NCI-H510A treated with DMSO at 0.1 percent for 48 hours (cell line): ENCODE measurements at regions not wholly inside any gene's neighbourhood (a gene's known extent, or its start where the extent isn't known, plus 50 kb on each side); places are given as distances from the start of the nearest gene placed in this dataset.
"Not testable (repeated sequence)": the region's sequence is repeated elsewhere in the genome, so short reads cannot be mapped to it uniquely, and the experiment has no call there.

Source experiments
- DNase-seq: peaks from one replicate; lab custom pipeline; 2025; lab: John Stamatoyannopoulos, UW

DNA sequence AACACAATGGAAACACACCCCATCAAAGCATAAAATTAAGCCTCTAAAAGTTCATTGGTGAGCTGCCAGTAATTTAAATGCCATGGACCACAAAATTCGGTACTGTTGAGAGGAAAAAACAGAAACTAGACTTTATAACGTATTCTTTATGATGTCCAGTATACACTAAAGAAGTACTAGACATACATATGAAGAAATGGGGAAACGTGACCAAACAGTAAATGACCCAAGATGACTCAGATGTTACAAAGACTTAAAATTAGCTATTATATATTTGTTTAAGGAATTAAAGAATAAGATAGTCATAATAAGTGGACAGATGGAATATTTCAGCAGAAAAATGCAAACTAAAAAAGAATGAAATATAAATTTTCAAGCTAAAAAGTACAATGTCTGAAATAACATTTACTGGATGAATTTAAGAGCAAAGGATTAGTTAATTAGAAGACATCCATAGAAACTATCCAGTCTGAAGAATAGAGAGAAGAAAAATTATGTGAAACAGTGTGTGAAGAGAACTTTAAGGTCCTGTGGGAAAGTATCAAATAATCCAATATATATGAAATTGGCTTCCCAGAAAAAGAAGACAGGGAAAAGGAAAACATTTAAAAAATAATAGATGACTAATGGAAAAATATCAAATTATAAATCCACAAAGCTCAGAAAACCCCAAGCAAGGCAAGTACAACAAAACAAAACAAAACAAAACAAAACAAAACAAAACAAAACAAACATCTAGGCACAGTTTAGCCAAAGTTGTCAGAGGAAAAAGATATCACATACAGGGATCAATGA, 69.4 kb downstream of the SAMD9 start:
- no peak for DNase-seq

DNA sequence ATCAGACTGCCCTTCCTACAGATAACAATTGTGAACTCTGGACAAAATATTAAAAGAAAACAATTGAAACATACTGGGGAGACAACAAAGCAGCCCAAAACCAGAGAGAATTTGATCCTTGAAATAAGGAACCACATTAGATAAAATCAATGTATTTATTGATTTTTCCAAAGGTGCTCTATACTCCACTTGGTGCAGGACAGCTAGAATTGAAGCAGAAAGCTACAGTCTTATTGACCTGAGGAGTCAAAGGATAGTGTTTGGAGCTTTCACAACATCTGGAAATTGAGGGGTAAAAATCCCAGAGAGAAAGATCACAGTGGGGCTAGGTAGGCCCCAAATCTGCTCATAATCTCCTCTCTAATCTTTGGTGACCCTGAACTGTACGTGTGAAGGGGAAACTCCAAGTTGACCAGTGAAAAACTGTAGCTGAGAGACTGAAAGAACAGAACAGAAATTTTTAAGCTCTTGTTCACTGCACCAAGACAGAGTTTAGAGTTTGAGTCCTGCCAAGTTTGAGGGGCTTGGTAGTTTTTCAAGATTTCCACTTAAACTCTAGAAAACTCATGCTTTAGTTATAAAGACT, 70.2 kb downstream of the SAMD9 start:
- DNase-seq = no peak

DNA sequence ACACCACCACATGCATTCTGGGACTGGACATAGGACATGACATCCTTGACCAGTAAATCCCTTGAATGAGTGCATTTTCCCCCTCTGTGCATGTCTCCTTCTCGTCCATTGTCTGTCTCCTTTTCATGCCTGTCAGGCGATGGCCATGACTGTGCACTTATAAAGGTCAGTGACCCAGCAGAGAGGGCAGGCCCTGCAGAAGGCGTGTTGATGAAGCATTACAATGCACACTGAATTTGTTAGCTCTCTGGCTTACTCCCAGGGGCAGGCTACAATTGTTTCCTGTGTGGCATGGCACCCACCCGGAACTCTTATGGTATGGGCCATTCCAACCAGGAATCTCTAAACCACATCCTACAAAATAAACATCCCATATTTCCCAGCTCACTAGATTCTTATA, 71.1 kb downstream of the SAMD9 start:
- DNase-seq = no peak

DNA sequence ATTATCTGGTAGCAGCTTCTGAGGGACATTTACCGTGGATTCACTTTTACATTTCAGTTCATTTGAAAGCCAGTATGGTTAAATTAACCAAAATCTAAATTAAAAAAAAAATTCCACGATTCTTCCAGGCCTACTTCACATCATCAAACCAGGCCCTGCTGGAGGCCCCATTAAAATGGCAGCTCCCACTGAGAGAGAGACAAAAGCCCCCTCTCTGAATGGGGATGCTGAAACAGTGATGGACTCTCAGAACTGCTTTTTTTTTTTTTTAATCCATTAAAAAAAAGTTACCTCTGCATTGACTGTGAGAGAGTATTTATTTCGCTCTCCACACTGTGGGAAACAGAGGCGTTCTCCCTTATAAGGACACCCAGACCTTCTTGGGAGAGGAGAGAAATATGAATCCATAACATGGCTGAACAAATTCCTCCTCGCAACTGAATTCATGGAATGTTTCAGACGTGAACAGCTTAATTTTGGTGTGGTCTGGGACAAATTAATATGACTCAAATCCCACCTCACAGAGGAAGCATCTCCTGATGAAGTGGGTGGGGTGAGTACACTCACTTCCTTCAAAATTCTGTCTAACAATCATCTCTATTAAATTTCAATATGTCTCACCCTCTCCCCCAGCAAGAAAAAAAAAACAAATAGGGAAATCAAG, 73.5 kb downstream of the SAMD9 start:
- DNase-seq = no peak

DNA sequence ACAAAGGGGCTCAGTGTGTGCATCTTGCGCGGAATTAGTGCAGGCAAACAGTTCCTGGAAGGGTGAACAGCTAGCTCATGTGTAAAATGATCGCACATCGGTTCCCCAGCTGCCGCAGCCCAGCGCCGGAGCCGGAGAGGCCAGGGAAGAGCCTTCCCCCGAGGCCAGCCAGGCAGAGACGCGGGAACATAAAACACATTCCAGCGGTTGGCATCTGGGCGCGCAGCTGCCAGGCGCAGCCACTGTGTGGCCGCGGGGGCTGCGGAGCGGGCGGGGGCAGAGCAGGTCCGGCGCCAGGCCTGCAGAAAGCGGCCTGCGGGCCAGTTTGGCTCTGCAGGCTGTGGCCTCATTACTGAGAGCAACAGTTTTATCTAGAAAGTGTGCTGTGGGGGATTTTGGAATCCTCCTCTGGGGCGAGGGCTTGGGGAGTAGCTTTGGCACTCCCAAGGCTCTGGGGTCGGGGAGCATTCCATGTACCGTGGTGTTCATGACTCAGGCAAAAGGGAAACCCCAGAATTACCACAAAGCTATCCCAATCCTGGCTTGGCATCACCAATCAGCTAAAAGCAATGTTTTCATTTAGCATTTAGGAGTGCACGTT, 74.3 kb downstream of the SAMD9 start:
- no peak for DNase-seq

DNA sequence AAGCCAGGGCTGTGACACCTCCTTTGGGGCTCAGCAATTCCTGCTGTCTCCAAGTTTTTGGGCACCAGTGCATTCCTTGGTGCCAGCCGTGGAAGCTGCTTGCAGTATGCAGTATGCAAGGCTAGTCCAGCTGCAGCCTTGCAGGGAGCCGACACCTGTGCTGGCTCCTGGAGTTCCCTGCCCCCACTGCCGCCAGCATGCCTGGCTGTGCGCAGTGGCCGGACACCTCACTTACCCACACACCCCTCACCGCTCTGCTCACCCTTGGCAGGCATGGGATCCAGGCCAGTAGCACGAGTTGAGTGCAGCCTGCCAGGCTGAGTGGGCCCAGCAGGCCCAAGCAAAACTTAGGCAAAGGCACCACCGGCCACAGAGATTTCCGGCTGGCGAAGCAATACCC, 77.4 kb downstream of the SAMD9 start:
- DNase-seq = no peak

DNA sequence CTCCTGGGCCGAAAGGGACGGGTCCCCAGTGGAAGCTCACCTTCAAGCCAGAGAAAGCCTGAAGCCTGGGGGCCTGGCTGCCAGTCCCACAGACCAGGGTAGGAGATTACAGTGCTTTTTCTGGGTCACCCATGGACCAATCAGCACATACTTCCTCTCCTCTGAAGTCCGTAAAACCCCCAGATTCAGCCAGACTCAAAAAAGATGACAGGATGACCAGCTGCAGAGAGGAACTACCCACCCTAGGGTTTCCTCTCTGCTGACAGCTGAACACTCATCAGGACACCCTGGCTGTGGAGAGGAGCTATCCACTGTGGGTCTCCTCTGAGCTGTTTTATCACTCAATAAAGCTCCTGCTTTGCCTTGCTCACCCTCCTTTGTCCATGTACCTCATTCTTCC, 78.0 kb downstream of the SAMD9 start:
- DNase-seq = no peak

DNA sequence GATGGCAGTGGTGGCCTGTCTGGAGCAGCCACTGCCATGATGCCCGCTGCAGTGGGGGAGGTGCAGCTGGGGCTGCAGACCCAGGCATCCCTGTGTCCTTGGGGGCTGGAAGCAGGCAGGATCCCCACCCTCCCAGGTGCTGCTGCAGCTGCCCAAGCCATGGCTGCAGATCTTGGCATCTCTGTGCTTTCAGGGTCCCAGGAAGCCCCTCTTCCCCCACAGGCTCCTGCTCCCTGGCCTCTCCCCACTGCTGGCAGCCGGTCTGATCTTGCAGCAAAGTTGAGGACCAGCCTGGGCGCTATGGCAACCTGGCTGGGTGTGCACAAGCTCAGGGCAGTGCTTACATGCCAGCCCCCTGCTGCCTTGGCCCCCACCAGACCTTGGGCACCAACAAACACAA, 78.5 kb downstream of the SAMD9 start:
- DNase-seq = no peak

DNA sequence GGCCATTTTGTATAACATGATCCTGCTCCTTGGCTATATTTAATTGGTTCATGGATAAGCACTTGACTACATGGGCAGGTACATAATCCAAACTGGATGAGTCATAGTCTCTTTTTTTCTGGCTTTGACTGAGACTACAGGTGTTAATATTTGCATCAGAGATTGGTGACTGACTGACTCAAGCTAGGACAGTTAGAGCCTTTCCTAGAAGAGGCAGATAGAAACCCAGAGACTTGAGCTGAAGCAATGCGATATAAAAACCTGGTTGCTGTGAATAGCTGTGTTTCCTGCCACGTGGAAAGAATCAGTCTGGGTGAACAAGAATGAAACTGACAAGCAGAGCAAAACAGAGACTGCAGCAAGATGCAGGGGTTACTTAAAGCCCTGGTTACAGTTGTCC, 81.0 kb downstream of the SAMD9 start:
- no peak for DNase-seq

DNA sequence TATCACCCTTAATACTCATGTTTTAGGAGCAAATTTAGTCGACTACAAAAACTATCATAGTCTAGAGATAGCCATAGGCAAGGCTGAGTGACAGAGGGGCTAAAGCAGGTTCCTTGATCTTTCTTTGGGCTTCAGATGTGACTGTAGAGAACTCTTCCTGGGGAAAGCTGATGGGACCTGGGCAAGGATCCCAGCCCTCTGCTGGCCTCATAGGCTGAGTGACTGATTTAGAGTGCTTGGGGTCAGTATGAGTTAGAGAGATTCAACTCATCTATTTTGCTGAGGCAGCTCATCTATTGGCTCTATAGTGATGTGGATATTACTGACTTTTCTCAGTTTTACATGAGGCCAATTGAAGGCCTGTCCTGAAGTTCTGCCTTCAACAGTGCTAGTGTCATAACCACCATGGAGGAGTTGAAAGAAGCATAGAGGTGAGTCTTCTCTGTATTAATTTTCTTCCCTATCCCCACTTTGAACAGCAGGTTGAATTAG, 81.6 kb downstream of the SAMD9 start:
- no peak for DNase-seq

DNA sequence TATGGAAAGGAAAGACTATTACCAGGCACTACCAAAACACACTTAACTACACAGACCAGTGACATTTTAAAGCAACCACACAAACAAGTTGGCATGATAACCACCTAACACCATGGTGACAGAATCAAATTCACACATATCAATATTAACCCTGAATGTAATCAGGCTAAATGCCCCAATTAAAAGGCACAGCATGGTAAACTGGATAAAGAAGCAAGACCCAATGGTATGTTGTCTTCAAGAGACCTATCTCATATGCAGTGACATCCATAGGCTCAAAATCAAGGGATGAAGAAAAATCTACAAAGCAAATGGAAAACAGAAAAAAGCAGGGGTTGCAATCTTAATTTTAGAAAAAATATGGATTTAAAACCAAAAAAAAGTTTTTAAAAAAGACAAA, 86.0 kb downstream of the SAMD9 start:
- DNase-seq = no peak

DNA sequence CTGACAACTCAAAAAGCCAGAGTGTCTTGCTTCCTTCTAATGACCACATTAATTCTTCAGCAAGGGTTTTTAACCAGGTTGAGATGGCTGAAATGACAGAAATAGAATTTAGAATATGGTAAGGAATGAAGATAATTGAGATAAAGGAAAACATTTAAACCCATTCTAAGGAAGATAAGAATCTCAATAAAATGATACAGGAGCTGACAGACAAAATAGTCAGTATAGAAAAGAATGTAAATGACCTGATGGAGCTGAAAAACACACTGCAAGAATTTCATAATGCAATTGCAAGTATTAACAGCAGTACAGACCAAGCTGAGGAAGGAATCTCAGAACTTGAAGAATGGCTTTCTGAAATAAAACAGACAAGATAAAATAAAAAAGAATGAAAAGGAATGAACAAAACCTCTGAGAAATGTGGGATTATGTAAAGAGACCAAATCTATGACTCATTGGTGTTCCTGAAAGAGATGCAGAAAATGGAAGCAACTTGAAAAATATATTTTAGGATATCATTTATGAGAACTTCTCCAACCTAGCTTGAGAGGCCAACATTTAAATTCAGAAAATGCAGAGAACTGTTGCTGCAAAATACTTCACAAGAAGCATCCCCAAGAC, 87.1 kb downstream of the SAMD9 start:
- DNase-seq = no peak

DNA sequence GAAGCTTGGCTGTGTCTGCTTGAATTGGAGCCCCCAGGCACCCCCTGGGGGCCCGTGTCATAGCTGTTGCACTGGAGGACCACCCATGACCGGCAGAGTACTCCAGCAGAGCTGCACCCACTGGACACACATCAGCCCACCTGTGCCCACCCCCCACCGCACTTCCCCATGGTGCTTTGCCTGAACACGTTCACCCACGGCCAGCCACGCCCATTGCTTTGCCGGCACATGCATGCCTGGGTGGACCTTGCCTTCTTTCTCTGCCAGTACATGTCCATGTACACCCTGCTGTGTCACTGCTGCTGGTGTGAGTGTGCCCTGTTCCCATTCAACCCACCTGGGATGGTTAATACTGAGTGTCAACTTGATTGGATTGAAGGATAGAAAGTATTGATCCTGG, 88.7 kb downstream of the SAMD9 start:
- DNase-seq = no peak

DNA sequence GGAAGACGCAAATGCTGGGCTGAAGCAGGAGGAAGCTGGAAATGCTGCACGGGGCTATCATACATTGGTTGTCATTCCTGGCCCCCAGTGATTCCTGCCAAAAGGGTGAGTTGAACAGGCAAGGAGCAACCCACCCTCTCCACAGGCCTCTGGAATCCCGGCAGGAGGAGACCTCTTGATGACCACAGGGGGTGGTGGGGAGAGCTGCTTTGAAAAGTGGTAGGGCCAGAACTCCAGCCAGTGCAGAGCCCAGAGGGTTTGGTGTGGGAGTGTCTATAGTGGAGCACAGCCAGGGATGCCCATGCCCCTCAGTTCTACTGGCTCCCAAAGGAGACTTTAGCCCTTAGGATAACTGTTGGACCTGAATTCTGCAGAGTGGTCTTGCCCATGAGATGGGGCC, 89.2 kb downstream of the SAMD9 start:
- no peak for DNase-seq

DNA sequence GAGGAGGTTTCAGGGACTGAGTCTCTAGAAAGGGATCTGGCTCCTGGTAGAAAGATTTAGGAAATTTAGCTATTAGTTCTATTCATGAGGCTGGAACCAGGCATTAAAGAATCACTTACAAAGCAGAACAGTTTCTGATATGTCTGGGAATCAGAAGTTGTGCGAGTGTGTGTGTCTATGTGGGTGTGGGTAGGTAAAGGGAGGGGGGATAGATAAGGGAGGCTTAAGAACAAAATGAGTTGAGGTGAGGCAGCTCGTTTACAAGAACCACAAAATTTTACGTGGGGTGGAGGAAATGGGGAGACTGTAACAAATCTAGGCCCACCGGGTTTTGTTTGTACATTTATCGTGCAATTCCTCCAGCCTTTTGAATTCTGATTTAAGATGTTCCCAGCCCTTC, 90.7 kb downstream of the SAMD9 start:
- DNase-seq = no peak

DNA sequence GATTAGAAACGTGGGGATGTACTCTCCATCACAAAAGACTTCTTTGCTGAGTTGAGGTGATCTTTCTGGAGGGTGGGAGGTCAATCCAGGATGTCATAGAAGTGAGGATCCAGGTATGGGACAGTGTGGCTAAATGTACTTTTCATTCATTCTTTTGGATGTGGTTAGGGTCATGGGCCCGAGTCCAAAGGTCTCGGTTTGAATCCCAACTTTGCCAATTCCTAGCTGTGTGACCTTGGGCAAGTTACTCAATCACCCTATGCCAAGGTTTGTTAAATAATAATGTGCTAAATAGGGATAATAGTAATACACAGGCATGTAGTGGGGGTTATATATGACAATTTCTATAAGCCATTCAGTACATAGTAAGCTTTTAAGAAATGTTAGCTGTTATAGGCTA, 91.4 kb downstream of the SAMD9 start:
- no peak for DNase-seq

DNA sequence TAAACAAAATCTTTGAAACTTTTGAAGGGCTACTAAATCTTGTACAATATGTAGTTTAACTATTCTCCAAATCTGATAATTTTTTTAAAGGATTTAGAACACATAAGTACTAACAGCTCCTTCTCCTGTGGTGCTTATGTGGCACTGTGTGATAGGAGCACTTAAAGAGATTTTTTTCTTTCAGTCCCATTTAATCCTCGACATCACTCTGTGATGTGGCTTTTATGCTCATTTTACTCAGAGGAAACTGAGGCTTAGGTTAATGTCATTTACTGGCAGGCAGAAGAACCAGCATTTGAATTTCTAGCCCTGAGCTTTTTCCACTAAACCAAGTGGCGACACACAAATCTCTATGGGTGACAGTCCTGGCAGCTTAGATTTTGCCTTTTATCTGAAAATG, 92.4 kb downstream of the SAMD9 start:
- DNase-seq = no peak

DNA sequence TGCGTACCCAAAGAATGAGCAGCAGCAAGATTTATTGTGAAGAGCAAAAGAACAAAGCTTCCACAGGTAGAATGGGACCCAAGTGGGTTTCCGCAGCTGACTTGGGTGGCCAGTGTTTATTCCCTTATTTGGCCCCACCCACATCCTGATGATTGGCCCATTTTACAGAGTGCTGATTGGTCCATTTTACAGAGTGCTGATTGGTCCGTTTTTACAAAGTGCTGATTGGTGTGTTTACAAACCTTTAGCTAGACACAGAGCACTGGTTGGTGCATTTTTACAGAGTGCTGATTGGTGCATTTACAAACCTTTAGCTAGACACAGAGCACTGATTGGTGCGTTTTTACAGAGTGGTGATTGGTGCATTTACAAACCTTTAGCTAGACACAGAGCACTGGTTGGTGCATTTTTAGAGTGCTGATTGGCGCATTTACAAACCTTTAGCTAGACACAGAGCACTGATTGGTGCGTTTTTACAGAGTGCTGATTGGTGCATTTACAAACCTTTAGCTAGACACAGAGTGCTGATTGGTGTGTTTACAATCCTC, 94.8 kb downstream of the SAMD9 start:
- DNase-seq = not testable (repeated sequence)

DNA sequence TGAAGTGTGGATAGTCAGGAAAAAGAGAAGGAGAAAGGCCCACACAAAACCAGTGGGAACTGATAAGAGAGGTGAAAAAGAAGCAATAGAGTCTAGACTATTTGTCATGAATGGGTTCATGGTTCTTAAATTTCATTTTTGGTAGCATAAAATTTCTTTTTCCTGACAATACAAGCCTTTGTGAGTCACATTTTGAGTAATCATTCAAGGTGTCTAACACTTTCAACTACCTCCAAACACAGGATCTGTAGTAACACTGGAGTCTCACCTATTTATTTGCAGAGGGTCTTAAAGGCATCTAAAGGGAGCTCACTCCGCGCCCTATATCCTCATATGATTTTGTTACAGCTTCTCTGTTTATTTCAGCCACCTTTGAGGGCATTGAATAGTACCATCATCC, 96.0 kb downstream of the SAMD9 start:
- DNase-seq = no peak

DNA sequence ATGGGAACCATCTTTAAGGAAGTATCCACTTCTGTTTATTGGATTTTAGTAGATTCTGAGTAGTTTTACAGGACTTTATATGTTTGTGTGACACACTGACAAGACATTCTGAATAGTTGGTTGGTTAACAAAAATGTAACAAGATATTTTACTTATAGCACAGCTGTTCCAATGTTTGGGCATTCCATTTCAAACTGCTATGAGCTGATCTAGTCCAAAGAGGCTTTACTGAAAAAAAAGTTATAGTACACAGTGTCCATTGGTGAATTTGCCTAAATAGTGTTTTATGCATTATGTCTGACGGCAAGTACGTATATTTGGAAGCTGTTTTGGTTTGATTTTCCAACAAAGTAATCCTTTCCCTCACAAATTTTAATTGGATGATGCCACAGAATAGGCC, 99.1 kb downstream of the SAMD9 start:
- no peak for DNase-seq

DNA sequence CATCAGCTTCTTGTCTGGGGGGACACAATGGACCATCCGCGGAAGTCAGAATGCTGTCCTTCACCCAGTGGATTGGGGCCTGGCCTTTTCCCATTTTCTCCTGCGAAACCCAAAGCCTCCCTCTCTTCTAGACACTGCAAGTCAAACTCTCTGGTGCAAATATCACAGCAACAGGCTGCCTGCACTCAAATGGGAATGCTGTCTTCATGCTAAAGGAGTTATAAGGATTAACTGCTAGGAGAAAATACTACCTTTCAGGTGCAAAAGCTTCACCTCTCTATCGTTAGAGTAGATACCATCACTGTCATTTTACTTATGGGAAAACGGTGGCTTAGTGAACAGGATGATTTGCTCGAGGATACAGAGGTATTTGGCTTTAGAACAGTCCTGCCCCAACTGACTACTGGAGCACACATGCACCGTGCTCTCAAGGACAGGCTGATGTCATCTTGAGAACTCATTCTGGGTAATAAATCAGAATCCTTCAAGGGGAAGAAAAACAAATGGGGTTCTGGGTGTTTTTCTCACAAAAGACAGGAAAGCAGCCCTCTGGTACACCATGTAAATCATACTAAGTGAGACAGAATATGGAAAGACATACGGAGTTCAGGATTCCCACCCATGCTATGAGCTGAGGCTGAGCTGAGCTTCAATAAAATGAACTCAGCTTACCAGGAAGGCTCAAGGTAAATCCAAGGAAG, 100.9 kb downstream of the SAMD9 start:
- no peak for DNase-seq
